ENCODE measurements at regions not wholly inside any gene's neighbourhood (a gene's known extent, or its start where the extent isn't known, plus 50 kb on each side); places are given as distances from the start of the nearest gene placed in this dataset.
"Not testable (repeated sequence)": the region's sequence is repeated elsewhere in the genome, so short reads cannot be mapped to it uniquely, and the experiment has no call there.

DNA sequence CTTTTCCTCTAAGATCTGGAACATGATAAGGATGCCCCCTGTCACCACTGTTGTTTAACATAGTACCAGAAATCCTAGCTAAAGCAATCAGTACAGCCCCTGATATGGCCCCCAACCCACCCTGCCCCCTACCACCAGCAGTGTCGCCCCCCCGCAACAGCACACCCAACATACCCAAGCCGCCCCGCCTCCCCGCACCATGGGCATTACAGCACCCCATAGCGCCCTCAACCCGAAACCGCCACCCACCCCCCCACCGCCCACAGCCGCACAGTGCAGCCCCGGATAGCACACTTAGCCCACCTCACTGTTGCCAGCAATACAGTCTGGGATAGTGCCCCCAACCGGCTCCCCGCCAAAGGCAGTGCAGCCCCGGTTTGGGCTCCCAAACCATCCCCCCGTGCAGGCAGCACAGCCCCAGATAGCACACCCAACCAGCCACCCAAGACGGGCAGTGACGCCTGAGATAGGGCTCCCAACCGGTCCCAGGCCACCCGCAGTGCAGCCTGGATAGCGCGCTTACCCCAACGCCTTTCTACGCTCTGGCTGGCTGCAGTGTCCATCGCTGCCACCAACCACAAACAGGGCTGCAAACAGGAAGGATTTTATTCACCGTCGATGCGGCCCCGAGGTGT is 52.7 kb downstream of the VPREB1 start:
- H3K27me3 ChIP-seq (ENCODE audit: control insufficient read depth in 2 of 2, insufficient read depth in 2 of 2, low read length in 2 of 2); H4K20me1 ChIP-seq (replicated peaks; ENCODE audit: control insufficient read depth, insufficient read depth, low read length); BruUV-seq (replicated peaks); FAIRE-seq; POLR2A ChIA-PET; intact Hi-C loops (cut with micrococcal nuclease); CTCF ChIA-PET (ENCODE audit: low intra/inter-chr PET ratio); H3K9me3 ChIP-seq (replicated peaks; ENCODE audit: control insufficient read depth, insufficient read depth, low read depth, low read length); in situ Hi-C loops (cut with MboI); H3K36me3 ChIP-seq (ENCODE audit: control insufficient read depth, insufficient read depth, low read length); H3K9me1 ChIP-seq (ENCODE audit: control insufficient read depth, insufficient read depth, low read length); TF ChIP-seq MYNN (CRISPR knock-in tag; IDR thresholded peaks at IDR 0.05); MYC (IDR thresholded peaks at IDR 0.05; ENCODE audit: low read depth, low read length): not testable (repeated sequence)
- H3K79me2 ChIP-seq (ENCODE audit: control insufficient read depth, insufficient read depth, low read length), result peaks cover 34% of the 10 kb centered on the region
- TF ChIP-seq SMARCE1 (IDR thresholded peaks at IDR 0.05) (0 out of 2 replicates have a peak, but pooled peaks have one; percentile 65), MYNN (IDR thresholded peaks at IDR 0.05) (peak; percentile 57; the same call in 1 of the 2 replicates), CBFB (CRISPR knock-in tag; IDR thresholded peaks at IDR 0.05) (0 out of 2 replicates have a peak, but pooled peaks have one; percentile 65), ZNF263 (CRISPR knock-in tag; IDR thresholded peaks at IDR 0.05; ENCODE audit: borderline replicate concordance) (0 out of 2 replicates have a peak, but pooled peaks have one; percentile 21), ZBTB7A (IDR thresholded peaks at IDR 0.05; ENCODE audit: borderline replicate concordance, control insufficient read depth, low read depth, low read length) (0 out of 2 replicates have a peak, but pooled peaks have one; percentile 32), ZNF57 (CRISPR knock-in tag; IDR thresholded peaks at IDR 0.05) (0 out of 2 replicates have a peak, but pooled peaks have one; percentile 26), SRF (CRISPR knock-in tag; IDR thresholded peaks at IDR 0.05) (peak in 1 of 2 experiments; percentile 72; a peak in 1 of 4 replicates), ZNF79 (CRISPR knock-in tag; IDR thresholded peaks at IDR 0.05; ENCODE audit: low read depth) (0 out of 2 replicates have a peak, but pooled peaks have one; percentile 20), NR1H2 (CRISPR knock-in tag; IDR thresholded peaks at IDR 0.05) (0 out of 2 replicates have a peak, but pooled peaks have one; percentile 63), SAP30 (IDR thresholded peaks at IDR 0.05; ENCODE audit: borderline replicate concordance, insufficient read depth, low read depth, low read length, poor library complexity, severe bottlenecking) (peak; percentile 12), ETV1 (tag; conservative IDR thresholded peaks at IDR 0.05; ENCODE audit: low read depth) (peak; percentile 29; the same call in 1 of the 2 replicates), MYC (CRISPR knock-in tag; IDR thresholded peaks at IDR 0.05; ENCODE audit: borderline replicate concordance, low read depth) (peak; percentile 17; the same call in 1 of the 2 replicates)
- TF ChIP-seq, protein P1, sequence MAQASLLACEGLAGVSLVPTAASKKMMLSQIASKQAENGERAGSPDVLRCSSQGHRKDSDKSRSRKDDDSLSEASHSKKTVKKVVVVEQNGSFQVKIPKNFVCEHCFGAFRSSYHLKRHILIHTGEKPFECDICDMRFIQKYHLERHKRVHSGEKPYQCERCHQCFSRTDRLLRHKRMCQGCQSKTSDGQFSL (CRISPR knock-in tag; IDR thresholded peaks at IDR 0.05), result peak; percentile 68; the same call in 1 of the 2 replicates
- TF ChIP-seq, protein P1 (tag; IDR thresholded peaks at IDR 0.05), result not testable (repeated sequence)
- TF ChIP-seq, protein P2, sequence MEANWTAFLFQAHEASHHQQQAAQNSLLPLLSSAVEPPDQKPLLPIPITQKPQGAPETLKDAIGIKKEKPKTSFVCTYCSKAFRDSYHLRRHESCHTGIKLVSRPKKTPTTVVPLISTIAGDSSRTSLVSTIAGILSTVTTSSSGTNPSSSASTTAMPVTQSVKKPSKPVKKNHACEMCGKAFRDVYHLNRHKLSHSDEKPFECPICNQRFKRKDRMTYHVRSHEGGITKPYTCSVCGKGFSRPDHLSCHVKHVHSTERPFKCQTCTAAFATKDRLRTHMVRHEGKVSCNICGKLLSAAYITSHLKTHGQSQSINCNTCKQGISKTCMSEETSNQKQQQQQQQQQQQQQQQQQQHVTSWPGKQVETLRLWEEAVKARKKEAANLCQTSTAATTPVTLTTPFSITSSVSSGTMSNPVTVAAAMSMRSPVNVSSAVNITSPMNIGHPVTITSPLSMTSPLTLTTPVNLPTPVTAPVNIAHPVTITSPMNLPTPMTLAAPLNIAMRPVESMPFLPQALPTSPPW (CRISPR knock-in tag; IDR thresholded peaks at IDR 0.05), result peak; percentile 69
- DNase-seq (ENCODE audit: extremely low read depth in 1 of 4, low spot score in 3 of 4), result peak in 3 of 4 experiments; percentile 43 to 74 (median 48)
- peak overlapping the region; percentile 87 for H2AFZ ChIP-seq (ENCODE audit: low read depth, low read length)
- H3K27ac ChIP-seq (ENCODE audit: extremely low read depth, low read depth, low read length), result peak overlapping the region; percentile 58; the same call in 2 of the 3 replicates
- ATAC-seq, result peak; percentile 48
- peaks cover 0 to 25% of the 10 kb centered on the region in 2 experiments; a peak in 4 of 5 replicates for H3K4me1 ChIP-seq (replicated peaks in 1 of 2; ENCODE audit: control insufficient read depth in 2 of 2, insufficient read depth in 2 of 2, low read length in 2 of 2)
- peak overlapping the region; percentile 54 to 96; a peak in 3 of 4 replicates for H3K9ac ChIP-seq (ENCODE audit: insufficient read depth in 1 of 2, low read depth in 2 of 2, low read length in 2 of 2)
- under 1% methylated on average over 25 of the region's 28 CpGs for WGBS (ENCODE audit: insufficient coverage, low coverage, missing lambda C conversion rate)
- peak overlapping the region; percentile 91 for H3K4me2 ChIP-seq (ENCODE audit: insufficient read depth, low read length)
- H3K4me3 ChIP-seq, result peak overlapping the region; percentile 93
